ENCODE measurements at regions not wholly inside any gene's neighbourhood (a gene's known extent, or its start where the extent isn't known, plus 50 kb on each side); places are given as distances from the start of the nearest gene placed in this dataset.

GRCh38 chr5:65068410-65068809 lies 299.7 kb downstream of the CWC27 start:
- DNase-seq, result no peak

- DNase-seq, result no peak
Observed at GRCh38 chr5:65070026-65070425, 301.3 kb downstream of the CWC27 start.

DNA sequence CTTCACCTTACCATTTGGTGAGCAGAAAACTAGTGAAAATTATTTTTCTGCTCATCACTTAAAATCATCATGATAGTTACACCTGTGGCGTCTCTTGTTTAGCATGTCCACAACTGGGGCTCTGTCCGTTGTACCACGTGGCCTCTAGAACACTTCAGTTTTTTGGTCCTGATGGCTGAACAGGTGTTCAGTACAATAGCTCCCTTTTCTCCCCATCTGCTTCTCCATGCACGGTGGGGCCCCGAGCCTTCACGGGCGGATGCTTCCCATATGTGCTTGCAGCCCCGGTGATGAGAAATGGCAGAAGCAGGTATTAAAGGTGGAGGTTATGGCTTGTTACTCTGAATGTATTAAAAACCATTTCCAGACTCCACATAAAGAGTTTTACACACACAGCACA lies 304.1 kb downstream of the CWC27 start:
- no peak for DNase-seq

- DNase-seq, result no peak
Observed at GRCh38 chr5:65073250-65073661, 304.5 kb downstream of the CWC27 start.

DNA sequence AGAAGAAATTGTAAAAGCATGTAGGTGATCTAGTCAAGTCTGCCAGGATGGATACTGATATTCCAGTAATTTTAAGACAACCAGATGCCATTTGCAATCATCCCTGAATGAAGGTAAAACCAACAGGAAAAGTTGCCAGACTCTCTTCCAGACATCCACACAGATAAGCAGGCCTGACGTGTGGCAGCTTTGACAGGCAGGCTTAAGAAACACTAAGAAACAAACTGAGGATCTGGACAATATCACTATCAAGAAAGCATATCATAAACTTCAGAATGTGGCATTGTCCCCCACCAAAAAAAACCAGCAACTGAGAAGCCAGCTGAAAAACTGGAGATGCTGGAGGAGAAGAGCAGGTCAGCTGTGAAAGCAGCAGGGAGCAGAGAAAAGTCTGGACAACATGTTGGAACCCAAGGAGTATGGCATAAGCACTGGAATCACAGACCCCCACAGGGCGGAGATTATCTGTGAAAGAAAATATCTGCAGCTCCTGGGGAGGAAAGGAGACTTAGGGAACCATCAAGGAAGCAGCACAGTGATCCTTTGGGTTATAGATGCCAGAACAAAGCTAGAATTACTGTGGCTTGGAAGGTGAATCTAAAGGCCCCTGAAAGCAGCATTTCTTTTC lies 307.0 kb downstream of the CWC27 start:
- no peak for DNase-seq

- DNase-seq, result peak; percentile 68
Observed at GRCh38 chr5:65076251-65076869, 307.6 kb downstream of the CWC27 start.

DNA sequence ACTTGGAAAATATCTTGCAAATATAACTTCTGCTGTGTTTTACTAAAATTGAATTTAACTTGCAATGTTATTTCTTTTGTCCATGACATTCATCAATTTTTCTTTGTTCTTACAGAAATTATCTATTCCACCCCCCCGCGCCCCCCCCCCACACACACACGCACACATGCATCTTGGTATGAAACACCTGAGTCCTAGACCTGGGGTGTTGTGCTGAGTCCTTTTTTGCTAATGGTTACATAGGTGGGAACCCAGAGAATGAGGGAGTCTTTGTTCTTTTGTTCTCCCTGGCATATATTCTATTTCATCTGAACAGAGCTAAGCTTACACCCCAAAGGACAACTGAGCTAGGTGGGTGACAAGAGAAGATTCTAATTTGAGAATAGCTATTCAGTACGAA lies 308.9 kb downstream of the CWC27 start:
- no peak for DNase-seq

- DNase-seq, result no peak
Observed at GRCh38 chr5:65078331-65078730, 309.6 kb downstream of the CWC27 start.

DNA sequence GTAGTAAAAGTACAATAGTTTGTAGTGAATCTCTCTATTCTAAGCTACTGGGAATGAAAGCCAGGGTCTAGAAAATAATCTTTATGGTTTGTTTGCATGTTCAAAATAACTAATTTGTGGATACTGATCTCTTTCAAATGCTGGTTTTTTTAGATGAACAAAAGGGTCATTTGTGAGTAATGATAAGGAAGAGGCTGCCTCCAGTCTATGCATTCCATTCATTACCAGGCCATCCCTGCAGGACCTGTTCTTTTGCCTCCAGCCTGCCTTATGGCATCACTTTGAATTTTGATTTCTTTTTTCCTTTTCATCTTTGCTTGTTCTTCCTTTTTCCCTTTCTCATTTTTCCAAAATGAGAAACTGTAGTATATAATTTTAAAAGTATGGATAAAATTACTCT lies 312.3 kb downstream of the CWC27 start:
- no peak for DNase-seq

DNA sequence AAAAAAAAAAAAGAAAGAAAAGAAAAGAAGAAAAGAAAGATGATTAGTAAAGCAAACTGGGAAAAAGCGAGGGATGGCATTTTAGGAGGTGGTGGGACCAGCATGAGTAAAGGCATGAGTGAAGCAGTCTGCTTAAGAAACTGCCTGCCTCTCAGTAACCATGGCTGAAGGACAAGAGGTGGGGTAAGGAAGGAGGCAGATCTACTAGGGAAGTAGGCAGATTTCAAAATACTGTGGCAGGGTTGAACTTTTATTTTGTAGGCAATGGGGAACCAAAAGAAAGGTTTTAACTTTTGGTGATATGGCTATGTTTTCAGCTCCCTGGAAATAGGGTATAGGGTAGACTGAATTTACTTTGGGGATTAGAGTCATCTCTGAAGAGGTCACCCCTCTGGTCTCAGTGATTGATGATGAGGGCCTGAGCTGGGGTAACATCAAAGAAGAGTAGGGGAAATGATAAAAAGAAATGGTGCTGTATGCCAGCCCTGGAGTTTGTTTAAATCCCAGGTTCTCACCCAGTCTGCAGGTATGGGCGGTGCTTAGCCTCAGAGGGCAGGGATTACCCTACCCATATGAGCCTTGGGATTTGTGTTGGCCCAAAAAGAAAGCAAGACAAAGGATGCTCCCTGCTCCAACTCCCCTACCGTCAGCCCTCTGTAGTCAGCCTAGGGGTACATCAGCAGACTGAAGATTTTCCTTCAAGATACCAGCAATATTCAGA lies 316.2 kb downstream of the CWC27 start:
- no peak for DNase-seq

DNA sequence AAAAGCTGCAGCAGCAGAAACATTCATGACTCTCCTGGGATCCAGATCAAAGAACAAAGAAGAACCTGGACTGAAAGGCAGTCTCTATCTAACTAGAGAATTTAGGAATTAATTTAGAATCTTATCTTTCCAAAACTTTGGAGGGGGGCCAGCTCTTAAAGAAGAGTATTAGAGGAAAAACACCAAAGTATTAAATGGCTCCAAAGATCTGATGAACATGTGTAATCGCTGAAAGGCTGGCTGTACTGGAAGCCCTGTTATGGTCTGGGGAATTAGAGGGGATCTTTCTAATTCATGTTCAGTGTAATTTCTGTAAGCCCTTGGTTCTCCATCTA lies 316.8 kb downstream of the CWC27 start:
- DNase-seq, result no peak

GRCh38 chr5:65086234-65086890 lies 317.6 kb downstream of the CWC27 start:
- no peak for DNase-seq

GRCh38 chr5:65087154-65087553 lies 318.4 kb downstream of the CWC27 start:
- DNase-seq, result no peak

GRCh38 chr5:65094279-65094678 lies 325.5 kb downstream of the CWC27 start:
- no peak for DNase-seq

DNA sequence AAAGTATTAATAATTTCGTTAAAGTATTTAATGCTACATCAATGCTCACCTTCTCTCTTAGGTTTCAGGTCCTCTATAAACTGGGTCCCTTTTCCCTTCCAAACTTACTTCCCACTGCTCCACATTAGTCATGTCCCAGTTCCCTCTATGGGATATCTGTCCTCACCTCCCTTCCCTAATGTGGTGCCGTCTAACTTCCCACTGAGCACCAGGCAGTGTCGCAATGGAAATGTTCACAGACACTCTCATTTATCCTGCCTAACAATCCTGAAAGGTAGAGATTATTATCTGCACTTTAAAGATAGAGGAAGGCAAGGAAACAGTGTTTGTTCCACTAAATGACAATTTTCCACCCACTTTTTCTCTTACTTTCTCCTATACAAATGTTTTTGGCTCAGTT lies 329.7 kb downstream of the CWC27 start:
- DNase-seq, result no peak

Measured in activated CD4-positive, alpha-beta T cell treated with anti-CD3 and anti-CD28 coated beads for 48 hours (primary cell).